ENCODE measurements at regions not wholly inside any gene's neighbourhood (a gene's known extent, or its start where the extent isn't known, plus 50 kb on each side); places are given as distances from the start of the nearest gene placed in this dataset.
"Not testable (repeated sequence)": the region's sequence is repeated elsewhere in the genome, so short reads cannot be mapped to it uniquely, and the experiment has no call there.

- no peak for DNase-seq
Observed at GRCh38 chr10:64959116-64959515, 1437.9 kb downstream of the REEP3 start.

- no peak for DNase-seq
Observed at GRCh38 chr10:64959883-64960282, 1438.7 kb downstream of the REEP3 start.

DNA sequence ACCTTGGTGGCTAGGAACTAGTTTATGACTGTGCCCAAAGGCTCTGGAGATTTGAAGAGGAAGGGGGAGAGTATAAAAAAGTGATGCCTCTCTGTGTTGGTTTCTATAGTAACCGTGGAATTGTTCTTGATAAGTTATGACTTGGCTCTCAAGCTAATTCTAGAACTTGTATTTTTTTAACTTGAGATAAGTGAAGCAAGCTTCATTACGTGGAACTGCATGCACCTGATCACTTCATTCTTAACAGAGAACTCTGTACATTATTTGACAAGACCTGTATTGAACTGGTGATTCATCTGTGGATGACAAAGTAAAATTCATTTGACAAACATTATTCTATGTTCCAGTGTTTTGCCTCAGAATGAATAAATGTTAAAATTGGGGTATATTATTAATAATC, 1452.2 kb downstream of the REEP3 start:
- DNase-seq = no peak

- no peak for DNase-seq
Observed at GRCh38 chr10:64976150-64976549, 1454.9 kb downstream of the REEP3 start.

- no peak for DNase-seq
Observed at GRCh38 chr10:64977915-64978314, 1456.7 kb downstream of the REEP3 start.

GRCh38 chr10:64996886-64997285, 1475.7 kb downstream of the REEP3 start:
- no peak for DNase-seq

DNA sequence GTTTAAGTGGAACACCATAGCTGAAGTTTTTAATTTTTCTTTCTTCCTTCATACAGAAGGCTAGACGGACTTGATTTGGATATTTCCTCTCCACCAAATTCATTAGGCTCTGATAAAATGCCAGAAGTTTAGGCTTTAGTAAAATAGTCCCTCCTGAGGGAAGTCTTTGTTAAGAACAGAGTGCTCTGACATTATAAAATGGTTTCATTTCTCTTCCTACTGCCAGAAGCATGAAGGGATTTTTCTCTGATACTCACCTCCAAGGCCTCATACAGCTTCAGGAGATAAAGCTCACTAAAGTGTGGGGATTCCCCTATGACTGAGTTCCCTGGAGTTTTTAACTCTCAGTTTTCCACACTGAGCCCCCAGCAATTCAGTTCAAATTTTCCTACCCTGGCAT, 1489.6 kb downstream of the REEP3 start:
- no peak for DNase-seq

- no peak for DNase-seq
Observed at GRCh38 chr10:65017523-65017922, 1496.3 kb downstream of the REEP3 start.

- no peak for DNase-seq
Observed at GRCh38 chr10:65024886-65025285, 1503.7 kb downstream of the REEP3 start.

GRCh38 chr10:65030263-65030662, 1509.1 kb downstream of the REEP3 start:
- DNase-seq = no peak

GRCh38 chr10:65032867-65033769, 1511.9 kb downstream of the REEP3 start:
- no peak for DNase-seq

- DNase-seq = no peak
Observed at GRCh38 chr10:65033957-65034356, 1512.8 kb downstream of the REEP3 start.

DNA sequence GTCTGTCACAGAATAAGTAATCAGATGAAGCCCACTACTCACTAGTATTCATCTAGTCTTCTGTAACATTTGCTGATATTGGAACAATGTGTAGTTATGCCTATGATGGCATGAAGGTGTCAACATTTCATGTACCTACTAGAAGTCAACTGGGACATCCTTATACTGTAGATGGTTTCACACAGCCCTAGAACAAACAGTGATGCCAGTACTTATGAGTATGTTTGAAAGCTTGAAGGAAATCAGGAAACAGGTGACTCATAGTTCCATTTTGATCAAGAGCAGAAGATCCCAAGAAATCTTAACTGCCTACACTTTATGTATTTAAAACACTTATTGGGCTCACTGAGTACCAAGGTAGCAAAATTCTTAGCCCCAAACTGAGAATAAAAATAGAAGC, 1519.6 kb downstream of the REEP3 start:
- DNase-seq = no peak

- DNase-seq = no peak
Observed at GRCh38 chr10:65041307-65041706, 1520.1 kb downstream of the REEP3 start.

- DNase-seq = no peak
Observed at GRCh38 chr10:65042496-65042895, 1521.3 kb downstream of the REEP3 start.

- no peak for DNase-seq
Observed at GRCh38 chr10:65046831-65047230, 1525.6 kb downstream of the REEP3 start.

GRCh38 chr10:65052111-65052510, 1530.9 kb downstream of the REEP3 start:
- not testable (repeated sequence) for DNase-seq

GRCh38 chr10:65053397-65053796, 1532.2 kb downstream of the REEP3 start:
- DNase-seq = not testable (repeated sequence)

DNA sequence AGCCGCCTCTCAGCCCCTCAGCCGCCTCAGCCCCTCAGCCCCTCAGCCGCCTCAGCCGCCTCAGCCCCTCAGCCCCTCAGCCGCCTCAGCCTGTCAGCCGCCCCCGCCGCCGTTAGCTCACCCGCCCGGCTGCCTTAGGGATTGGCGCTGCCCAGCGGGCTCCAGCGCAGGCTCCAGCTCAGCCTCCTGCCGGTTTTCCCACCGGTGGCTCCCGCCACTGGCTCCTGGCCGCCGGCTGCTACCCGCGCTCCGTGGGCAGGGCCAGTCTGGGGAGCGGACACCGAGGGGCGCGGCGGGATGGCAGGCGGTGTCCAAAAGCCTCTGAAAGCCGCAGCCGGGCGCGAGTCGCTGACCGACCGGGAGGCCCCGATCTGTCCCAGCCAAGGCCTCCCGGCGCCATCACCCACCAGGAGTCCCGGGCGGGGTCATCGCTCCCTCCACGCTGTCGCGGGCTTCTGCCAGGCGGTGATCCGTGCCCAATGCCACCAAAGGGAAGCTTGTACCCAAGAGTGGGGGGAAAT, 1532.7 kb downstream of the REEP3 start:
- DNase-seq = not testable (repeated sequence)

GRCh38 chr10:65054701-65055100, 1533.5 kb downstream of the REEP3 start:
- not testable (repeated sequence) for DNase-seq

DNA sequence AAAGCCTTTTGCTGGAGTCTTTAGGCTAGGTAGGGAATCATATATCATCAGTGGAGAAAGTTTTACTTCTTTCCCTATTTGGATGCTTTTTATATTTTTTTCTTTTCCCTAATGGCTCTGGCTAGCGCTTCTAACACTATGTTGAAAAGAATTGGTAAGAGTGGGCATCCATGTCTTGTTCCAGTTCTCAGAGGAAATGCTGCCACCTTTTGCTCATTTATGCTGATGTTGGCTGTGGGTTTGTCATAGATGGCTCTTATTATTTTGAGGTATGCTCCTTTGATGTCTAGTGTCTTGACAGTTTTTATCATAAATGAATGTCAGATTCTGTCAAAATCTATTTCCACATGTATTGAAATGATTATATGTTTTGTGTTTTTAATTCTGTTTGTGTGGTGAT, 1544.1 kb downstream of the REEP3 start:
- DNase-seq = no peak

DNA sequence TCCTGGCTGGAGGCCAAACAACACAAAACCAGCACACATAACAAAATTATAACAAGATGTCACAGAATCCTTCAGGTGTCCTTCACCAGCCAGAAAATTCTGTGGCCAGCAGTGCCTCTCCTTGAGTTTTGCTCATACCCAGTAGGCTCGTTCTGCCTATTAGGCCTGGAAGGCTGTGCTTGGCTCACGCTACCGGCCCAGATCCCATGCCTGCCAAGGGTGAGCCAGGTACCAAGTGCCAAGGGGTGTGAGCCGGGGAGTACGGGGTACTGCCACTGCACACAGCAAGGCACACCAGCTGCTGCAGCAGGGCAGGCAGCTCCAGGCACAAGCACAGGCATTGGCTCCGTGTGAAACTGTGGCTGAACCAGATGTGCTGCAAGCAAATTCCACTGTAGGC, 1562.0 kb downstream of the REEP3 start:
- no peak for DNase-seq

- DNase-seq = no peak
Observed at GRCh38 chr10:65090991-65091390, 1569.8 kb downstream of the REEP3 start.

- DNase-seq = no peak
Observed at GRCh38 chr10:65100146-65100545, 1578.9 kb downstream of the REEP3 start.

DNA sequence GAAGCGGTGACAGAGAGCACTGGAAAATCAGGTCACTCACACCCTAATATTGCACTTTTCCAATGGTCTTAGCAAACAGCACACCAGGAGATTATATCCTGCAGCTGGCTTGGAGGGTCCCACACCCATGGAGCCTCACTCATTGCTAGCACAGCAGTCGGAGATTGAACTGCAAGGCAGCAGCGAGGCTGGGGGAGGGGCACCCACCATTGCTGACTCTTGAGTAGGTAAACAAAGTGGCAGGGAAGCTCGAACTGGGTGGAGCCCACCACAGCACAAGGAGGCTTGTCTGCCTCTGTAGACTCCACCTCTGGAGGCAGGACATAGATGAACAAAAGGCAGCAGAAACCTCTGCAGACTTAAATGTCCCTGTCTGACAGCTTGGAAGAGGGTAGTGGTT, 1579.7 kb downstream of the REEP3 start:
- not testable (repeated sequence) for DNase-seq
